GM06990 (cell line): ENCODE measurements at regions not wholly inside any gene's neighbourhood (a gene's known extent, or its start where the extent isn't known, plus 50 kb on each side); places are given as distances from the start of the nearest gene placed in this dataset.

Experiments
- DNase-seq: peaks from one replicate; pipeline ENCODE4 v3.0.0-alpha.2; 2011; ENCODE audit not compliant: insufficient read length; ENCODE audit errors: extremely low read depth
- H3K27me3 ChIP-seq: replicated peaks from 2 replicates; pipeline ENCODE4 v1.6.0; 2011; ENCODE audit warnings: low read length; ENCODE audit not compliant: control insufficient read depth, insufficient read depth
- H3K36me3 ChIP-seq: 2 replicates; pipeline ENCODE4 v1.5.1; 2011; ENCODE audit warnings: low read length; ENCODE audit not compliant: control insufficient read depth, insufficient read depth
- H3K4me3 ChIP-seq: replicated peaks from 2 replicates; pipeline ENCODE4 v1.5.1; 2011; ENCODE audit warnings: low read depth, mild to moderate bottlenecking, control low read depth, low read length
- TF ChIP-seq, protein P1 (sequence below): IDR thresholded peaks from 2 replicates; pipeline ENCODE4 v1.5.1; 2011; ENCODE audit warnings: low read length, control low read depth, mild to moderate bottlenecking, inconsistent platforms; ENCODE audit not compliant: insufficient read depth, poor library complexity, severe bottlenecking

- Histone ChIP-seq H3K4me3 (no peak overlapping the region), H3K36me3 (no peaks in the 10 kb centered on the region), H3K27me3 (no peaks in the 10 kb centered on the region)
- TF ChIP-seq, protein P1, sequence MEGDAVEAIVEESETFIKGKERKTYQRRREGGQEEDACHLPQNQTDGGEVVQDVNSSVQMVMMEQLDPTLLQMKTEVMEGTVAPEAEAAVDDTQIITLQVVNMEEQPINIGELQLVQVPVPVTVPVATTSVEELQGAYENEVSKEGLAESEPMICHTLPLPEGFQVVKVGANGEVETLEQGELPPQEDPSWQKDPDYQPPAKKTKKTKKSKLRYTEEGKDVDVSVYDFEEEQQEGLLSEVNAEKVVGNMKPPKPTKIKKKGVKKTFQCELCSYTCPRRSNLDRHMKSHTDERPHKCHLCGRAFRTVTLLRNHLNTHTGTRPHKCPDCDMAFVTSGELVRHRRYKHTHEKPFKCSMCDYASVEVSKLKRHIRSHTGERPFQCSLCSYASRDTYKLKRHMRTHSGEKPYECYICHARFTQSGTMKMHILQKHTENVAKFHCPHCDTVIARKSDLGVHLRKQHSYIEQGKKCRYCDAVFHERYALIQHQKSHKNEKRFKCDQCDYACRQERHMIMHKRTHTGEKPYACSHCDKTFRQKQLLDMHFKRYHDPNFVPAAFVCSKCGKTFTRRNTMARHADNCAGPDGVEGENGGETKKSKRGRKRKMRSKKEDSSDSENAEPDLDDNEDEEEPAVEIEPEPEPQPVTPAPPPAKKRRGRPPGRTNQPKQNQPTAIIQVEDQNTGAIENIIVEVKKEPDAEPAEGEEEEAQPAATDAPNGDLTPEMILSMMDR, result no peak
- DNase-seq, result no peak
Observed at GRCh38 chr5:12399868-12400267, 495.6 kb upstream of the CTNND2 start.

DNA sequence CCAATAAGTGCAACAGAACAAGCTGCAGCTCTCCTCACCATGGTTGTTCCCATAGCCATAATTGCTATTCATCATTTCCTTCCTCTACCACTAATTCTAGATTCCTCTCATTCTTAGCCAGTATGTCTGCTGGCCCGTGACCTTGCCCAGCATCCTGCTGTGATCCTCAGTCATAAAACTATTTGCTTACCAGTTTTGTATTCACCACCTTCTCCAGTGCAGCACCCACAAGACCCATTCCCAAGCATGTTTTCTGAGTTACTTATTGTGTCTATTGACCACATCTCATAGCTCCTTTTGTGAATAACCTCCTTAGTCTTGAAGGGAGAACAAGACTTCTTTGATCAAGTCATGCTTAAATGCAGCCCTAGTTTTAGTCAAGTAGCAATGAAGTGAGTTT, 488.0 kb upstream of the CTNND2 start:
- Histone ChIP-seq H3K4me3 (no peak overlapping the region), H3K27me3 (no peaks in the 10 kb centered on the region), H3K36me3 (no peaks in the 10 kb centered on the region)
- DNase-seq, result no peak
- TF ChIP-seq, protein P1, result no peak

DNA sequence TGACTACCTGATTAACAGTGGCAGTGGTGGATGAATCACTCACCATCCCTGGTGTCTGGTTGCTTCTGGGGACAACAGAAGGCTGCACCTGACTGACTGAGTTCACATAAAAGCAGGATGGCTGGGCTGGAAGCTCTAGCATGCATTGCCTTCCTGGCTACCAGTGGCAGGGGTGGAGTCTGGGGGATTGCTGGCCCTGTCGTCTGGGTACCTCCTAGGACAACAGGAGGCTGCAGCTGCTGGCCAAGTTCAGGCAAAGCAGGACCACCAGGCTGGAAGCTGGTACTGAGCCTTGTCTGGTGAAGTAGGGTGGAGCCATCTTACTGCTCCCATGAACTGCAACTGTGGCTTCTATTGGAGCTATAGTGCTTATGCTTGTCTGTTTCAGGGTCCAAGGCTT, 480.8 kb upstream of the CTNND2 start:
- H3K36me3 ChIP-seq, result no peaks in the 10 kb centered on the region
- H3K27me3 ChIP-seq, result no peaks in the 10 kb centered on the region
- DNase-seq, result no peak
- H3K4me3 ChIP-seq, result no peak overlapping the region
- TF ChIP-seq, protein P1, result no peak

GRCh38 chr5:12384005-12384404, 479.8 kb upstream of the CTNND2 start:
- no peaks in the 10 kb centered on the region for H3K36me3 ChIP-seq
- TF ChIP-seq, protein P1, result no peak
- H3K4me3 ChIP-seq, result no peak overlapping the region
- H3K27me3 ChIP-seq, result no peaks in the 10 kb centered on the region
- DNase-seq, result no peak

DNA sequence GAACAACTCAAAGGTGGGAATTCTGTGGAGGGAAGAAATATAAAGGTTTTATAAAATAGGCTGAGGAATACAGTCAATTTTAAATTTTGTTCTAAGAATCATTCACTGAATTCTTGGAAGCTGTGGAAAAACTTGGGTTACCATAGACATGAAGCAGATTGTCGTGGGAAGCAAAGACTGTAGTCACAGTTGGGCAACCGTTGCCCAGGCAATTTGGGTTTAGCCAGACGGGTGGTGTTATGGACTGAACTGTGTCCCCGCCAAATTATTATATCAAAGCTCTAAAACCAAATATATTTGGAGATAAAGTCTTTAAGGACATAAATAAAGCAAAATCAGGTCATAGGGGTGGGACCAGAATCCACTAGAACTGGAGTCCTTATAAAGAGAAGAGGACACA, 463.7 kb upstream of the CTNND2 start:
- no peak overlapping the region for H3K4me3 ChIP-seq
- TF ChIP-seq, protein P1, result no peak

GRCh38 chr5:12360218-12360617, 456.0 kb upstream of the CTNND2 start:
- Histone ChIP-seq H3K36me3 (no peaks in the 10 kb centered on the region), H3K27me3 (no peaks in the 10 kb centered on the region), H3K4me3 (no peak overlapping the region)
- no peak for DNase-seq
- TF ChIP-seq, protein P1, result no peak

More for the DNA sequence above, 463.7 kb upstream of the CTNND2 start:
- no peak for DNase-seq
- H3K36me3 ChIP-seq, result no peaks in the 10 kb centered on the region
- H3K27me3 ChIP-seq, result no peaks in the 10 kb centered on the region
